ENCODE measurements at regions not wholly inside any gene's neighbourhood (a gene's known extent, or its start where the extent isn't known, plus 50 kb on each side); places are given as distances from the start of the nearest gene placed in this dataset.

DNA sequence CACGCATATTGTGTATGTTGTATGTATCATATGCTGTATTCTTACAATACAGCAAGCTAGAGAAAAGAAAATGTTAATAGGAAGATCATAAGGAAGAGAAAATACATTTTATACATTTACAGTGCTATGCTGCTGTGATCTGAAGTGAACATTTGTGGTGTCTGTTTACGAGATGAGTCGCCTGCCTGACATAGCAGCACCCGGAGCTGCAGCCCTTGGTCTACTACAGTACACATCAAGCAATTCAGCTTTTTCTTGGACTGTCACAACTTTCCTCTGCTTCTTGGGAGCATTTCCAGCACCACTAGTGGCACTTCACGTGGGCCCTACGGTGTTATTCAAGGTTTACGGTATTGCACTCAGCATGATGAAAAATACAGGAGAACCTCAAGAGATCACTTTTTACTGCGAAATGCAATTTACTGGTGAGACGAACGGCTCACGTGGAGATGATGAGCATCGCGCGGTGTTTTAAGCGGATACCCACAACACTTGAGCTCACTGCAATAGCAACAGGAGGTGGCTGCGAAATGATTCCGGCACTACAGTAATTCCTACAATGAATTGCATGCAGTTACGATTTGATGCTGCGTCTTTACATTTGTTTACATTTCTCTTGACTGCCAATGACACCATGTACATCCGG, 308.4 kb downstream of the FGF9 start:
- TF ChIP-seq, protein P1, sequence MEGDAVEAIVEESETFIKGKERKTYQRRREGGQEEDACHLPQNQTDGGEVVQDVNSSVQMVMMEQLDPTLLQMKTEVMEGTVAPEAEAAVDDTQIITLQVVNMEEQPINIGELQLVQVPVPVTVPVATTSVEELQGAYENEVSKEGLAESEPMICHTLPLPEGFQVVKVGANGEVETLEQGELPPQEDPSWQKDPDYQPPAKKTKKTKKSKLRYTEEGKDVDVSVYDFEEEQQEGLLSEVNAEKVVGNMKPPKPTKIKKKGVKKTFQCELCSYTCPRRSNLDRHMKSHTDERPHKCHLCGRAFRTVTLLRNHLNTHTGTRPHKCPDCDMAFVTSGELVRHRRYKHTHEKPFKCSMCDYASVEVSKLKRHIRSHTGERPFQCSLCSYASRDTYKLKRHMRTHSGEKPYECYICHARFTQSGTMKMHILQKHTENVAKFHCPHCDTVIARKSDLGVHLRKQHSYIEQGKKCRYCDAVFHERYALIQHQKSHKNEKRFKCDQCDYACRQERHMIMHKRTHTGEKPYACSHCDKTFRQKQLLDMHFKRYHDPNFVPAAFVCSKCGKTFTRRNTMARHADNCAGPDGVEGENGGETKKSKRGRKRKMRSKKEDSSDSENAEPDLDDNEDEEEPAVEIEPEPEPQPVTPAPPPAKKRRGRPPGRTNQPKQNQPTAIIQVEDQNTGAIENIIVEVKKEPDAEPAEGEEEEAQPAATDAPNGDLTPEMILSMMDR (IDR thresholded peaks at IDR 0.05 in 2 of 3, conservative IDR thresholded peaks at IDR 0.05 in 1 of 3; ENCODE audit: borderline replicate concordance in 1 of 3, insufficient read depth in 1 of 3, low read depth in 2 of 3, low read length in 2 of 3) = no peak
- TF ChIP-seq RAD21 (IDR thresholded peaks at IDR 0.05; ENCODE audit: low read depth) (no peak), POLR2AphosphoS5 (IDR thresholded peaks at IDR 0.05; ENCODE audit: low read depth, low read length) (no peak), ZNF274 (IDR thresholded peaks at IDR 0.05; ENCODE audit: low read depth, low read length) (no peak), POLR2A (IDR thresholded peaks at IDR 0.05; ENCODE audit: borderline replicate concordance, extremely low read depth, insufficient read depth, insufficient read length) (no peak), SRF (IDR thresholded peaks at IDR 0.05; ENCODE audit: low read depth) (no peak), EZH2 (IDR thresholded peaks at IDR 0.05) (no peak), YY1 (IDR thresholded peaks at IDR 0.05; ENCODE audit: extremely low read depth, insufficient replicate concordance, low read depth, low read length) (no peak), EZH2phosphoT487 (IDR thresholded peaks at IDR 0.05; ENCODE audit: borderline replicate concordance) (no peak)
- TF ChIP-seq, protein P2, sequence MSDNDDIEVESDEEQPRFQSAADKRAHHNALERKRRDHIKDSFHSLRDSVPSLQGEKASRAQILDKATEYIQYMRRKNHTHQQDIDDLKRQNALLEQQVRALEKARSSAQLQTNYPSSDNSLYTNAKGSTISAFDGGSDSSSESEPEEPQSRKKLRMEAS (IDR thresholded peaks at IDR 0.05) = no peak

All from HCT116 (cell line).